GM03348 (cell line): ENCODE measurements at regions not wholly inside any gene's neighbourhood (a gene's known extent, or its start where the extent isn't known, plus 50 kb on each side); places are given as distances from the start of the nearest gene placed in this dataset.

Experiments used
- DNase-seq: peaks from one replicate; pipeline ENCODE4 v3.0.0; 2012; ENCODE audit warnings: low spot score

- DNase-seq = no peak
These were observed 77.6 kb upstream of the RAB6C start for GRCh38 chr2:129901754-129902415.

- DNase-seq = no peak
These were observed 76.5 kb upstream of the RAB6C start for GRCh38 chr2:129902731-129903585.

GRCh38 chr2:129903586-129904425 is 75.7 kb upstream of the RAB6C start:
- no peak for DNase-seq

GRCh38 chr2:129904532-129905446 is 74.7 kb upstream of the RAB6C start:
- no peak for DNase-seq

GRCh38 chr2:129905664-129906081 is 73.8 kb upstream of the RAB6C start:
- DNase-seq = no peak

GRCh38 chr2:129906139-129906860 is 73.2 kb upstream of the RAB6C start:
- no peak for DNase-seq

GRCh38 chr2:129906861-129907235 is 72.6 kb upstream of the RAB6C start:
- no peak for DNase-seq

GRCh38 chr2:129907256-129907998 is 72.0 kb upstream of the RAB6C start:
- no peak for DNase-seq

GRCh38 chr2:129908721-129909373 is 70.6 kb upstream of the RAB6C start:
- no peak for DNase-seq

- DNase-seq = no peak
These were observed 69.6 kb upstream of the RAB6C start for GRCh38 chr2:129909651-129910418.

- DNase-seq = no peak
These were observed 68.8 kb upstream of the RAB6C start for GRCh38 chr2:129910446-129911362.

GRCh38 chr2:129911363-129912065 is 68.0 kb upstream of the RAB6C start:
- DNase-seq = no peak

- DNase-seq = no peak
These were observed 67.2 kb upstream of the RAB6C start for GRCh38 chr2:129912066-129912820.

GRCh38 chr2:129912871-129913694 is 66.4 kb upstream of the RAB6C start:
- DNase-seq = no peak
